ENCODE measurements at regions not wholly inside any gene's neighbourhood (a gene's known extent, or its start where the extent isn't known, plus 50 kb on each side); places are given as distances from the start of the nearest gene placed in this dataset.

DNA sequence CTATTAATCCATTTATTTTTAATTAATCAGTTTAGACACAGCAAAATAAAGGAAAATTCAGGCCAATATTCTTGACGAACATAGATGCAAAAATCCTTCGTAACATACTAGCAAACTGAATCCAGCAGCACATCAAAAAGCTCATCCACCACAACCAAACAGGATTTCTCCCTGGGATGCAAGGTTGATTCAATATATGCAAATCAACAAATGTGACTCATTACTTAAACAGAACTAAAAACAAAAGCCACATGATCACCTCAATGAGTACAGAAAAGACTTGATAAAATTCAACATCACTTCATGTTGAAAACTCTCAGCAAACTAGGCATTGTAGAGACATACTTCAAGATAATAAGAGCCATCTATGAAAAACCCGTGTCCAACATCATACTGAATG lies 364.1 kb upstream of the THBS1 start:
- Mint-ChIP-seq H3K36me3 (ENCODE audit: insufficient read depth) (no peaks in the 10 kb centered on the region), H3K9me3 (ENCODE audit: low read depth) (peaks cover 16% of the 10 kb centered on the region), H3K27ac (no peak overlapping the region), H3K4me3 (ENCODE audit: low read depth) (no peak overlapping the region), H3K4me1 (ENCODE audit: low read depth) (peaks cover 22% of the 10 kb centered on the region), H3K27me3 (no peaks in the 10 kb centered on the region)
- TF ChIP-seq, protein P1, sequence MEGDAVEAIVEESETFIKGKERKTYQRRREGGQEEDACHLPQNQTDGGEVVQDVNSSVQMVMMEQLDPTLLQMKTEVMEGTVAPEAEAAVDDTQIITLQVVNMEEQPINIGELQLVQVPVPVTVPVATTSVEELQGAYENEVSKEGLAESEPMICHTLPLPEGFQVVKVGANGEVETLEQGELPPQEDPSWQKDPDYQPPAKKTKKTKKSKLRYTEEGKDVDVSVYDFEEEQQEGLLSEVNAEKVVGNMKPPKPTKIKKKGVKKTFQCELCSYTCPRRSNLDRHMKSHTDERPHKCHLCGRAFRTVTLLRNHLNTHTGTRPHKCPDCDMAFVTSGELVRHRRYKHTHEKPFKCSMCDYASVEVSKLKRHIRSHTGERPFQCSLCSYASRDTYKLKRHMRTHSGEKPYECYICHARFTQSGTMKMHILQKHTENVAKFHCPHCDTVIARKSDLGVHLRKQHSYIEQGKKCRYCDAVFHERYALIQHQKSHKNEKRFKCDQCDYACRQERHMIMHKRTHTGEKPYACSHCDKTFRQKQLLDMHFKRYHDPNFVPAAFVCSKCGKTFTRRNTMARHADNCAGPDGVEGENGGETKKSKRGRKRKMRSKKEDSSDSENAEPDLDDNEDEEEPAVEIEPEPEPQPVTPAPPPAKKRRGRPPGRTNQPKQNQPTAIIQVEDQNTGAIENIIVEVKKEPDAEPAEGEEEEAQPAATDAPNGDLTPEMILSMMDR (IDR thresholded peaks at IDR 0.05; ENCODE audit: unreplicated experiment): no peak
- DNase-seq (ENCODE audit: low spot score, unreplicated experiment): no peak

GRCh38 chr15:39219608-39220007 lies 361.3 kb upstream of the THBS1 start:
- DNase-seq (ENCODE audit: low spot score, unreplicated experiment): no peak
- Mint-ChIP-seq H3K9me3 (ENCODE audit: low read depth) (peaks cover 17% of the 10 kb centered on the region), H3K4me1 (ENCODE audit: low read depth) (peaks cover 11% of the 10 kb centered on the region), H3K36me3 (ENCODE audit: insufficient read depth) (no peaks in the 10 kb centered on the region), H3K27me3 (no peaks in the 10 kb centered on the region), H3K4me3 (ENCODE audit: low read depth) (no peak overlapping the region), H3K27ac (no peak overlapping the region)
- TF ChIP-seq, protein P1 (IDR thresholded peaks at IDR 0.05; ENCODE audit: unreplicated experiment): no peak

DNA sequence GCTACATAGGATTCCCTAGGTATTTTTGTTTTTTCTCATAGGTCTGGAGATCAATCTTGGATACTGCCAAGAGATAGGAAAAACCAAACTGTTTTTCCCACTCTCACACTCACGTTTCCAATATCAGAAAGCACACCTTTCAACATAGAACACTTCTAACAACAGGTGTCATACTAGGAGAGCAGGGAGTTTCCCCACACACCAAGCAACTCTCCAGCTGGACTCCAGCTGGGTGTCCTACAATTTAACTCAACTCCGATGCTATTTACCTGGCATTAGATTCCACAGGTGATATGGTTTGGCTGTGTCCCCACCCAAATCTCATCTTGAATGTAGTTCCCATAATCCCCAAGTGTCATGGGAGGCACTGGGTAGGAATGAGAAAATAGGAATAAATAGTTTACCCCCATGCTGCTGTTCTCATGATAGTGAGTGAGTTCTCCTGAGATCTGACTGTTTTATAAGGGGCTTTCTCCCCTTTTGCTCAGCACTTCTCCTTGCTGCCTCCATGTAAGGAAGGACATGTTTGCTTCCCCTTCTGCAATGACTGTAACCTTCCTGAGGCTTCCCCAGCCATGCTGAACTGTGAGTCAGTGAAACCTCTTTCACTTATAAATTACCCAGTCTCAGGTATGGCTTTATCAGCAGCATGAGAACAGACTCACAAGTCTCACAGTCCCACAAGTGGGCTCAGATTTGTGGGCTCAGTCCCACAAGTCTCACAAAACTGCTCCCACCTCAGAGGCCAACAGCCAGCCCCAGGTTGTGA lies 354.5 kb upstream of the THBS1 start:
- no peak for DNase-seq (ENCODE audit: low spot score, unreplicated experiment)
- H3K9me3 Mint-ChIP-seq (ENCODE audit: low read depth): peaks cover 2% of the 10 kb centered on the region
- H3K36me3 Mint-ChIP-seq (ENCODE audit: insufficient read depth): no peaks in the 10 kb centered on the region
- TF ChIP-seq, protein P1 (IDR thresholded peaks at IDR 0.05; ENCODE audit: unreplicated experiment): no peak
- no peak overlapping the region for H3K27ac Mint-ChIP-seq
- H3K27me3 Mint-ChIP-seq: peaks cover 4% of the 10 kb centered on the region
- H3K4me3 Mint-ChIP-seq (ENCODE audit: low read depth): no peak overlapping the region
- H3K4me1 Mint-ChIP-seq (ENCODE audit: low read depth): peaks cover 4% of the 10 kb centered on the region

GRCh38 chr15:39227001-39227400 lies 353.9 kb upstream of the THBS1 start:
- no peak for DNase-seq (ENCODE audit: low spot score, unreplicated experiment)
- Mint-ChIP-seq H3K27me3 (peaks cover 4% of the 10 kb centered on the region), H3K4me1 (ENCODE audit: low read depth) (peaks cover 4% of the 10 kb centered on the region), H3K27ac (no peak overlapping the region), H3K9me3 (ENCODE audit: low read depth) (peaks cover 2% of the 10 kb centered on the region), H3K36me3 (ENCODE audit: insufficient read depth) (no peaks in the 10 kb centered on the region), H3K4me3 (ENCODE audit: low read depth) (no peak overlapping the region)
- TF ChIP-seq, protein P1 (IDR thresholded peaks at IDR 0.05; ENCODE audit: unreplicated experiment): no peak

- Mint-ChIP-seq H3K9me3 (ENCODE audit: low read depth) (no peaks in the 10 kb centered on the region), H3K4me3 (ENCODE audit: low read depth) (no peak overlapping the region), H3K27ac (no peak overlapping the region), H3K4me1 (ENCODE audit: low read depth) (peaks cover 4% of the 10 kb centered on the region), H3K36me3 (ENCODE audit: insufficient read depth) (no peaks in the 10 kb centered on the region), H3K27me3 (peaks cover 4% of the 10 kb centered on the region)
- TF ChIP-seq, protein P1 (IDR thresholded peaks at IDR 0.05; ENCODE audit: unreplicated experiment): no peak
- DNase-seq (ENCODE audit: low spot score, unreplicated experiment): no peak
These were observed 352.0 kb upstream of the THBS1 start for GRCh38 chr15:39228889-39229288.

All from progenitor cell of endocrine pancreas (in vitro differentiated cells).